ENCODE measurements at regions not wholly inside any gene's neighbourhood (a gene's known extent, or its start where the extent isn't known, plus 50 kb on each side); places are given as distances from the start of the nearest gene placed in this dataset.
"Not testable (repeated sequence)": the region's sequence is repeated elsewhere in the genome, so short reads cannot be mapped to it uniquely, and the experiment has no call there.

DNA sequence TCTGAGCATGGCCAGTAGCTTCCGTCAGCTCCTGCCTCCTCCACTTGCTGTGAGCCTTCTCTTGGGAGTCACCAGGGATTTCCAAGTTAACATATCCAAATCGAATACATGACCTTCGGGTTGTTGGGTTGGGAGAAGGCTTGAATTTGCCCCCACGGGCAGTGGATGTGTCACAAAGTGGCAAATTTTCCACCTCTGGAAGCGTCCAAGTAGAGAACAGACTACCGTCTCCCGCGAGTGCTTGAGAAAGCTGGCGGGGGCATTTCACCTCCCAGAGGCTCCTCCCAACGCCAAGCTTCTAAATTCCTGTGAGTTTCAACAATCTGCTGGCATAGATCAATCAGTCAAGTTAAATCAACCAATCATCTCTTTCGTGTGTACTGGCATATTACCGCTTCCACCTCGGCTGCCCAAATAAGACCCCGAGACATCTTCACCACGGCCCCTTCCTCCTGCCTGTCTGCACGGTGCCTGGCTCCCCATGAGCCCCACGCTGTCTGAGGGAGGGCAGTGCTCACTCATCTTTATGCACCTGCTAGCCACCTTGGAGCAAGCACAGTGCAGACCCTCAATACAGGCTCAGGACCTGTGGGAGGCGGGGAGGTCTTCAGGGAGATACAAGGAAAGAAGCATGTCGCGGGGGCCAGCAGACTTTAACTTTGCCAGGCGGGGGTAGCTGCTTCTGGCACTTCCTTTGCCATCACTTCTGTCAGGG, 79.1 kb downstream of the MRPL36 start:
- intact Hi-C loops (cut with micrococcal nuclease; ENCODE audit: unreplicated experiment): no loop called here
- Histone ChIP-seq H3K27me3 (ENCODE audit: insufficient read depth, low read depth) (peaks cover 86% of the 10 kb centered on the region), H3K4me1 (replicated peaks; ENCODE audit: insufficient read depth) (no peaks in the 10 kb centered on the region), H3K79me2 (ENCODE audit: low read depth) (no peaks in the 10 kb centered on the region), H3K9me2 (ENCODE audit: insufficient read depth) (no peaks in the 10 kb centered on the region), H3K4me3 (no peak overlapping the region), H3K9me3 (ENCODE audit: insufficient read depth, low read depth) (peaks cover 27% of the 10 kb centered on the region), H3F3A (ENCODE audit: insufficient read depth, low read depth) (no peaks in the 10 kb centered on the region), H3K4me2 (no peak overlapping the region), H4K20me1 (ENCODE audit: insufficient read depth) (no peaks in the 10 kb centered on the region; the same call in 1 of the 2 replicates), H2AFZ (no peak overlapping the region), H3K27ac (no peak overlapping the region), H3K36me3 (ENCODE audit: low read depth) (no peaks in the 10 kb centered on the region)
- BruUV-seq (replicated peaks): no TSS peak
- TF ChIP-seq, protein P1, sequence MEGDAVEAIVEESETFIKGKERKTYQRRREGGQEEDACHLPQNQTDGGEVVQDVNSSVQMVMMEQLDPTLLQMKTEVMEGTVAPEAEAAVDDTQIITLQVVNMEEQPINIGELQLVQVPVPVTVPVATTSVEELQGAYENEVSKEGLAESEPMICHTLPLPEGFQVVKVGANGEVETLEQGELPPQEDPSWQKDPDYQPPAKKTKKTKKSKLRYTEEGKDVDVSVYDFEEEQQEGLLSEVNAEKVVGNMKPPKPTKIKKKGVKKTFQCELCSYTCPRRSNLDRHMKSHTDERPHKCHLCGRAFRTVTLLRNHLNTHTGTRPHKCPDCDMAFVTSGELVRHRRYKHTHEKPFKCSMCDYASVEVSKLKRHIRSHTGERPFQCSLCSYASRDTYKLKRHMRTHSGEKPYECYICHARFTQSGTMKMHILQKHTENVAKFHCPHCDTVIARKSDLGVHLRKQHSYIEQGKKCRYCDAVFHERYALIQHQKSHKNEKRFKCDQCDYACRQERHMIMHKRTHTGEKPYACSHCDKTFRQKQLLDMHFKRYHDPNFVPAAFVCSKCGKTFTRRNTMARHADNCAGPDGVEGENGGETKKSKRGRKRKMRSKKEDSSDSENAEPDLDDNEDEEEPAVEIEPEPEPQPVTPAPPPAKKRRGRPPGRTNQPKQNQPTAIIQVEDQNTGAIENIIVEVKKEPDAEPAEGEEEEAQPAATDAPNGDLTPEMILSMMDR (conservative IDR thresholded peaks at IDR 0.05): no peak
- no peak for TF ChIP-seq EZH2 (IDR thresholded peaks at IDR 0.05; ENCODE audit: low read depth)
- ChIA-PET POLR2A (ENCODE audit: unreplicated experiment) (no interaction called here), CTCF (no interaction called here)
- DNase-seq: no peak

DNA sequence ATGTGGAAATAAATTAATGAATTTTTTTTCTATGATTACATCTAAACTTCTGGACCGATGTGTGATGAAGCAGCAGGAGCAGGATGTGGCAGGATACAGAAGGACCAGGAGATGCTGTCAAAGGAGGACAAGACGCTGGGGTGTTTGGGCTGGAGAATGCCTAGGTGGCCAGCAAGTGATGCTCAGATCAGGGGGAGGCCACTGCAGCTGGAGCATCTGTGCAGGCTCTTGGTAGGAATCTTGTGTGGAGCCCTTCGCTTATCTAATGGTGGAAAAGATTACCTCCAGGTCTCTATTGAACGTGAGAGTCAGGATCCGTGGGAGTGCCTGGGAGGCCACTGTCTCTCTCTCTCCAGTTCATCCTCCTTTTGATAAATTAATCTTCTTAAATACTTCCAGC, 79.8 kb downstream of the MRPL36 start:
- Histone ChIP-seq H3K4me3 (no peak overlapping the region), H3K4me2 (no peak overlapping the region), H3K79me2 (ENCODE audit: low read depth) (no peaks in the 10 kb centered on the region), H3F3A (ENCODE audit: insufficient read depth, low read depth) (no peaks in the 10 kb centered on the region), H3K4me1 (replicated peaks; ENCODE audit: insufficient read depth) (no peaks in the 10 kb centered on the region), H3K27me3 (ENCODE audit: insufficient read depth, low read depth) (peaks cover 79% of the 10 kb centered on the region), H4K20me1 (ENCODE audit: insufficient read depth) (no peaks in the 10 kb centered on the region; the same call in 1 of the 2 replicates), H2AFZ (no peak overlapping the region), H3K36me3 (ENCODE audit: low read depth) (no peaks in the 10 kb centered on the region), H3K27ac (no peak overlapping the region), H3K9me2 (ENCODE audit: insufficient read depth) (no peaks in the 10 kb centered on the region), H3K9me3 (ENCODE audit: insufficient read depth, low read depth) (peaks cover 27% of the 10 kb centered on the region)
- DNase-seq: no peak
- TF ChIP-seq, protein P1 (conservative IDR thresholded peaks at IDR 0.05): no peak
- BruUV-seq (replicated peaks): no TSS peak
- intact Hi-C loops (cut with micrococcal nuclease; ENCODE audit: unreplicated experiment): no loop called here
- ChIA-PET POLR2A (ENCODE audit: unreplicated experiment) (no interaction called here), CTCF (no interaction called here)

DNA sequence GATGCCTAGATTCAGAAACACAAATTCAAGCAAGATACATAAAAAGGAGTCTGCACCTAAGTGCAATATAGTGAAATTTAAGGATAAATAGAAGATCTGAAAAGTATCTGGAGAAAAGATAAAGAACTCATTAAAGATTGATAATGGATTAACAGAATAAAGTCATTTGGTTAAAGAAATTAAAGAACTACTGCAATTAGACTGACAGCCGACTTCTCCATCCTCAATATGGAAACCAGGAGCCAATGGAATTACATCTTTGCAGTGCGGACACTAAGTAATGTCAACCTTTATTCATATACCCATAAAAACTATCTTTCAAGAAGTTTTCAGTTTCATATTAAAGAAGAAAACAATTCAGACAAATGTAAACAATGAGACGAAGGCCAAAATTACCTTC, 81.0 kb downstream of the MRPL36 start:
- Histone ChIP-seq H3K4me1 (replicated peaks; ENCODE audit: insufficient read depth) (no peaks in the 10 kb centered on the region), H3K9me3 (ENCODE audit: insufficient read depth, low read depth) (peaks cover 27% of the 10 kb centered on the region), H3K9me2 (ENCODE audit: insufficient read depth) (no peaks in the 10 kb centered on the region), H3F3A (ENCODE audit: insufficient read depth, low read depth) (no peaks in the 10 kb centered on the region), H3K4me2 (no peak overlapping the region), H3K36me3 (ENCODE audit: low read depth) (no peaks in the 10 kb centered on the region), H3K27ac (no peak overlapping the region), H4K20me1 (ENCODE audit: insufficient read depth) (no peaks in the 10 kb centered on the region; the same call in 1 of the 2 replicates), H3K27me3 (ENCODE audit: insufficient read depth, low read depth) (peaks cover 67% of the 10 kb centered on the region), H3K4me3 (no peak overlapping the region), H3K79me2 (ENCODE audit: low read depth) (no peaks in the 10 kb centered on the region), H2AFZ (no peak overlapping the region)
- intact Hi-C loops (cut with micrococcal nuclease; ENCODE audit: unreplicated experiment): no loop called here
- TF ChIP-seq, protein P1 (conservative IDR thresholded peaks at IDR 0.05): no peak
- TF ChIP-seq EZH2 (IDR thresholded peaks at IDR 0.05; ENCODE audit: low read depth): no peak
- CTCF ChIA-PET: no interaction called here
- no peak for DNase-seq
- no TSS peak for BruUV-seq (replicated peaks)
- POLR2A ChIA-PET (ENCODE audit: unreplicated experiment): no interaction called here

DNA sequence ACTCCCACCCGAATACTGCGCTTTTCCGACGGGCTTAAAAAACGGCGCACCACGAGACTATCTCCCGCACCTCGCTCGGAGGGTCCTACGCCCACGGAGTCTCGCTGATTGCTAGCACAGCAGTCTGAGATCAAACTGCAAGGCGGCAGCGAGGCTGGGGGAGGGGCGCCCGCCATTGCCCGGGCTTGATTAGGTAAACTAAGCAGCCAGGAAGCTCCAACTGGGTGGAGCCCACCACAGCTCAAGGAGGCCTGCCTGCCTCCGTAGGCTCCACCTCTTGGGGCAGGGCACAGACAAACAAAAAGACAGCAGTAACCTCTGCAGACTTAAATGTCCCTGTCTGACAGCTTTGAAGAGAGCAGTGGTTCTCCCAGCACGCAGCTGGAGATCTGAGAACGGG, 89.5 kb downstream of the MRPL36 start:
- H3K4me3 ChIP-seq; H3K9me3 ChIP-seq (ENCODE audit: insufficient read depth, low read depth); POLR2A ChIA-PET (ENCODE audit: unreplicated experiment); H3K9me2 ChIP-seq (ENCODE audit: insufficient read depth); H4K20me1 ChIP-seq (ENCODE audit: insufficient read depth); H3K79me2 ChIP-seq (ENCODE audit: low read depth); intact Hi-C loops (cut with micrococcal nuclease; ENCODE audit: unreplicated experiment); CTCF ChIA-PET; H3K36me3 ChIP-seq (ENCODE audit: low read depth); H3F3A ChIP-seq (ENCODE audit: insufficient read depth, low read depth); DNase-seq; H3K4me2 ChIP-seq; H2AFZ ChIP-seq; H3K4me1 ChIP-seq (replicated peaks; ENCODE audit: insufficient read depth); H3K27ac ChIP-seq; BruUV-seq (replicated peaks): not testable (repeated sequence)
- peaks cover 48% of the 10 kb centered on the region for H3K27me3 ChIP-seq (ENCODE audit: insufficient read depth, low read depth)

Data from PC-9 (cell line).